IMR-90 (cell line): ENCODE measurements at regions not wholly inside any gene's neighbourhood (a gene's known extent, or its start where the extent isn't known, plus 50 kb on each side); places are given as distances from the start of the nearest gene placed in this dataset.

Source experiments
- ATAC-seq: fragments of 200-7000 bp; cut with Tn5 transposase; 2 replicates; pipeline ENCODE4 v1.9.1; 2020; ENCODE audit warnings: low read depth, mild to moderate bottlenecking, moderate library complexity
- BruUV-seq: library from RNA; stranded (reverse); fragments of 400-500 nt; replicated peaks from 2 replicates; lab custom pipeline; 2021; lab: Mats Ljungman, UMichigan
- CTCF ChIA-PET: fragments of 300-600 bp; formaldehyde crosslinking; extraction: SDS; loops from one replicate; lab custom pipeline; 2021; ENCODE audit warnings: antibody characterized with exemption; lab: Yijun Ruan, JAX
- POLR2A ChIA-PET: fragments of 300-600 bp; sonication (Branson Sonifier 250); formaldehyde crosslinking; loops from one replicate; lab custom pipeline; 2022; ENCODE audit warnings: antibody characterized with exemption; ENCODE audit not compliant: unreplicated experiment; lab: Charles Lee
- DNase-seq: peaks from one replicate; pipeline ENCODE4 v3.0.0; 2013
- H2AFZ ChIP-seq: replicated peaks from 2 replicates; pipeline ENCODE3; 2013; ENCODE audit warnings: low read length, mild to moderate bottlenecking; ENCODE audit not compliant: poor library complexity
- H2AK5ac ChIP-seq: 2 replicates; pipeline ENCODE4 v1.6.1; 2013; ENCODE audit warnings: low read depth, low read length, inconsistent platforms
- H2AK9ac ChIP-seq: replicated peaks from 2 replicates; pipeline ENCODE3; 2013; ENCODE audit warnings: mild to moderate bottlenecking, low read depth, low read length, moderate library complexity; ENCODE audit not compliant: poor library complexity
- H2BK120ac ChIP-seq: 2 replicates; pipeline ENCODE4 v1.6.1; 2013; ENCODE audit warnings: low read depth, low read length, inconsistent platforms
- H2BK15ac ChIP-seq: 3 replicates; pipeline ENCODE4 v1.6.1; 2013; ENCODE audit warnings: low read depth, low read length, inconsistent platforms
- H2BK20ac ChIP-seq: 2 replicates; pipeline ENCODE4 v1.6.1; 2013; ENCODE audit warnings: low read depth, mild to moderate bottlenecking, inconsistent platforms, low read length, moderate library complexity
- H2BK5ac ChIP-seq: 2 replicates; pipeline ENCODE4 v1.6.1; 2013; ENCODE audit warnings: mild to moderate bottlenecking, low read depth, low read length, inconsistent platforms; ENCODE audit not compliant: poor library complexity, severe bottlenecking
- H3K14ac ChIP-seq: replicated peaks from 2 replicates; pipeline ENCODE4 v1.6.1; 2013; ENCODE audit warnings: low read depth, low read length, inconsistent platforms
- H3K18ac ChIP-seq: 2 replicates; pipeline ENCODE4 v1.6.1; 2013; ENCODE audit warnings: low read depth, low read length, control low read depth
- H3K23ac ChIP-seq: 2 replicates; pipeline ENCODE4 v1.6.1; 2013; ENCODE audit warnings: low read depth, low read length, inconsistent platforms
- H3K27ac ChIP-seq: 2 replicates; pipeline ENCODE4 v1.5.1; 2013; ENCODE audit warnings: mild to moderate bottlenecking, control low read depth, low read length; ENCODE audit not compliant: insufficient read depth
- H3K27me3 ChIP-seq: 2 replicates; pipeline ENCODE4 v1.6.1; 2013; ENCODE audit warnings: low read length; ENCODE audit not compliant: control insufficient read depth, insufficient read depth
- H3K36me3 ChIP-seq: 2 replicates; pipeline ENCODE4 v1.6.1; 2013; ENCODE audit warnings: low read length, mixed read lengths; ENCODE audit not compliant: control insufficient read depth, insufficient read depth
- H3K4ac ChIP-seq: 2 replicates; pipeline ENCODE4 v1.6.1; 2013; ENCODE audit warnings: low read depth, low read length, inconsistent platforms
- H3K4me1 ChIP-seq: 2 replicates; pipeline ENCODE4 v1.6.1; 2013; ENCODE audit warnings: low read length, mixed read lengths; ENCODE audit not compliant: control insufficient read depth, insufficient read depth
- H3K4me2 ChIP-seq: 2 replicates; pipeline ENCODE4 v1.6.1; 2013; ENCODE audit warnings: low read depth, mild to moderate bottlenecking, control low read depth, low read length, moderate library complexity
- H3K4me3 ChIP-seq: 2 replicates; pipeline ENCODE4 v1.5.1; 2013; ENCODE audit warnings: low read depth, mild to moderate bottlenecking, control low read depth, low read length, moderate library complexity; ENCODE audit not compliant: insufficient read depth
- H3K56ac ChIP-seq: 2 replicates; pipeline ENCODE4 v1.6.1; 2013; ENCODE audit warnings: low read length, inconsistent platforms; ENCODE audit not compliant: insufficient read depth; ENCODE audit errors: extremely low read depth
- H3K79me1 ChIP-seq, 2 experiments: 2 replicates each; pipeline ENCODE4 v1.6.1; 2013; ENCODE audit warnings: low read length in 2 of 2, inconsistent platforms in 1 of 2, low read depth in 1 of 2
- H3K9ac ChIP-seq: 2 replicates; pipeline ENCODE4 v1.6.1; 2013; ENCODE audit warnings: low read depth, low read length, control low read depth
- H3K9me1 ChIP-seq: 2 replicates; pipeline ENCODE4 v1.6.1; 2013; ENCODE audit warnings: low read length, inconsistent platforms; ENCODE audit not compliant: insufficient read depth
- H3K9me3 ChIP-seq: 2 replicates; pipeline ENCODE4 v1.6.1; 2013; ENCODE audit warnings: low read length; ENCODE audit not compliant: control insufficient read depth, insufficient read depth
- H4K20me1 ChIP-seq: 2 replicates; pipeline ENCODE4 v1.6.1; 2013; ENCODE audit warnings: low read length, inconsistent platforms; ENCODE audit not compliant: insufficient read depth
- H4K5ac ChIP-seq: 2 replicates; pipeline ENCODE4 v1.6.1; 2013; ENCODE audit warnings: mild to moderate bottlenecking, low read depth, low read length, control low read depth
- H4K8ac ChIP-seq, 2 experiments: 2 replicates each; pipeline ENCODE4 v1.6.1; 2013; ENCODE audit warnings: low read depth in 2 of 2, low read length in 2 of 2, control low read depth in 1 of 2, inconsistent platforms in 1 of 2
- H4K91ac ChIP-seq: 2 replicates; pipeline ENCODE4 v1.6.1; 2013; ENCODE audit warnings: low read depth, low read length, inconsistent platforms; ENCODE audit not compliant: insufficient read depth
- BHLHE40 ChIP-seq: fragments of 150-350 bp; IDR thresholded peaks from 2 replicates; pipeline ENCODE4 v1.6.1; 2016; ENCODE audit warnings: mild to moderate bottlenecking, low read depth, low read length
- CEBPB ChIP-seq: IDR thresholded peaks from 2 replicates; pipeline ENCODE4 v1.6.1; 2012; ENCODE audit warnings: low read depth, low read length, improper control_type of control experiment
- CHD1 ChIP-seq: IDR thresholded peaks from 2 replicates; pipeline ENCODE4 v1.6.1; 2012; ENCODE audit warnings: low read depth, low read length, improper control_type of control experiment
- ELK1 ChIP-seq: fragments of 150-350 bp; IDR thresholded peaks from 2 replicates; pipeline ENCODE4 v1.6.1; 2016; ENCODE audit warnings: low read depth, mild to moderate bottlenecking, low read length, moderate library complexity, borderline replicate concordance
- FOS ChIP-seq: fragments of 150-350 bp; IDR thresholded peaks from 2 replicates; pipeline ENCODE4 v1.6.1; 2016; ENCODE audit warnings: low read depth, low read length
- MAFK ChIP-seq: IDR thresholded peaks from 2 replicates; pipeline ENCODE4 v1.6.1; 2012; ENCODE audit warnings: low read depth, low read length, improper control_type of control experiment
- MAZ ChIP-seq: IDR thresholded peaks from 2 replicates; pipeline ENCODE4 v1.6.1; 2012; ENCODE audit warnings: low read depth, mild to moderate bottlenecking, low read length, improper control_type of control experiment, moderate library complexity, borderline replicate concordance
- MXI1 ChIP-seq: IDR thresholded peaks from 2 replicates; pipeline ENCODE4 v1.6.1; 2012; ENCODE audit warnings: low read depth, mild to moderate bottlenecking, low read length, moderate library complexity, borderline replicate concordance
- NFE2L2 ChIP-seq: fragments of 150-350 bp; IDR thresholded peaks from 2 replicates; pipeline ENCODE4 v1.6.1; 2016; ENCODE audit warnings: low read depth, mild to moderate bottlenecking, low read length
- POLR2A ChIP-seq: IDR thresholded peaks from 2 replicates; pipeline ENCODE4 v1.6.1; 2012; ENCODE audit warnings: mild to moderate bottlenecking, low read depth, low read length
- RAD21 ChIP-seq: IDR thresholded peaks from 2 replicates; pipeline ENCODE4 v1.6.1; 2012; ENCODE audit warnings: low read length, improper control_type of control experiment
- RFX5 ChIP-seq: IDR thresholded peaks from 2 replicates; pipeline ENCODE4 v1.8.0; 2012; ENCODE audit warnings: low read depth, mild to moderate bottlenecking, low read length, moderate library complexity
- SMC3 ChIP-seq: fragments of 150-350 bp; IDR thresholded peaks from 2 replicates; pipeline ENCODE4 v1.6.1; 2016; ENCODE audit warnings: low read depth, mild to moderate bottlenecking, antibody characterized with exemption, low read length, moderate library complexity
- USF2 ChIP-seq: fragments of 150-350 bp; IDR thresholded peaks from 2 replicates; pipeline ENCODE4 v1.6.1; 2017; ENCODE audit warnings: mild to moderate bottlenecking, antibody characterized with exemption, low read length, low read depth
- WGBS, 2 experiments: methylation state at CpG; one replicate each; pipeline versions ENCODE4 v1.1.5 to v1.1.7; 2013; ENCODE audit warnings: missing lambda C conversion rate in 2 of 2; ENCODE audit not compliant: insufficient read length in 1 of 2; ENCODE audit errors: extremely low coverage in 2 of 2; 5-methylcytosine and 5-hydroxymethylcytosine counted together
- dilution Hi-C: fragments of 300-500 bp; cut with HindIII; formaldehyde crosslinking; loops from one replicate; pipeline ENCODE4 v1.14.3; 2018; ENCODE audit warnings: low sequenced_read_pairs; ENCODE audit not compliant: unreplicated experiment
- in situ Hi-C: fragments of 300-500 bp; cut with MboI; formaldehyde crosslinking; loops from 3 replicates; pipeline ENCODE4 v1.14.3; 2019; ENCODE audit warnings: low sequenced_read_pairs, inconsistent platforms, mixed read lengths
- intact Hi-C: fragments of 100-400 bp; cut with micrococcal nuclease; formaldehyde crosslinking; loops from 2 replicates; pipeline ENCODE4 v1.10.0; 2022
- TF ChIP-seq, protein P1 (sequence below): conservative IDR thresholded peaks from 2 replicates; pipeline ENCODE4 v1.5.1; 2012; ENCODE audit warnings: mild to moderate bottlenecking, low read depth, low read length, improper control_type of control experiment

DNA sequence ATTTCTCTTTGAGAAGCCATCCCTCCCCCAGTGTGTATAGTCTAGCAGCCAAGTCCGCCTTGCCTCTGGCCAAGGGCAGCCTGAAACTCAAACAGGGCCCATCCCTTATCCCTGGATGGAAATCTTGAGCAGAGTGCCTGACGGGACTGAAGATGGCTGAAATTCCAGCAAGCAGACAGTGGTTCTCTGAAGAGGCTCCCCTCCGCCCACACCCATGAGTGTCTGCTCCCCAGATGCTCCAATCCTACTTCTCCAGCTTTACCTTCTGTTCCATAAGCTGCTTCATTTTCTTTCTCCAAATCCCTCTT is 396.2 kb downstream of the NUAK1 start:
- Histone ChIP-seq H4K8ac (no peak overlapping the region), H3K4ac (no peak overlapping the region; the same call in 1 of the 2 replicates), H3K27me3 (no peaks in the 10 kb centered on the region; the same call in 1 of the 2 replicates), H2BK120ac (no peak overlapping the region), H3K4me2 (no peak overlapping the region), H3K9me3 (no peaks in the 10 kb centered on the region), H3K79me1 (no peaks in the 10 kb centered on the region), H3K4me3 (no peak overlapping the region), H2AK5ac (no peak overlapping the region), H2AFZ (no peak overlapping the region), H3K18ac (no peak overlapping the region), H2BK15ac (no peak overlapping the region), H4K5ac (no peak overlapping the region), H3K9ac (no peak overlapping the region), H4K91ac (no peak overlapping the region), H3K14ac (no peak overlapping the region), H3K36me3 (no peaks in the 10 kb centered on the region), H3K4me1 (peaks cover 2% of the 10 kb centered on the region; the same call in 1 of the 2 replicates), H3K56ac (no peak overlapping the region), H3K27ac (no peak overlapping the region), H3K23ac (no peak overlapping the region), H3K9me1 (peaks cover 6% of the 10 kb centered on the region; the same call in 1 of the 2 replicates), H4K20me1 (no peaks in the 10 kb centered on the region), H2AK9ac (no peak overlapping the region), H2BK5ac (no peak overlapping the region), H2BK20ac (no peak overlapping the region)
- dilution Hi-C loops (no loop called here), in situ Hi-C loops (no loop called here), intact Hi-C loops (no loop called here)
- POLR2A ChIA-PET = no interaction called here
- WGBS, 2 experiments = 80% methylated on average over 2 of the region's 3 CpGs; no CpG with 5 or more reads in 1 of the 2 experiments
- no TSS peak for BruUV-seq
- CTCF ChIA-PET = interaction anchor here (0.6 kb wide), 1 partner anchor 1349 kb away, joined by 4 read pairs; no protein-coding TSS in a partner anchor
- TF ChIP-seq BHLHE40 = no peak
- no peak for TF ChIP-seq MAZ
- no peak for TF ChIP-seq SMC3
- TF ChIP-seq USF2 = no peak
- TF ChIP-seq, protein P1, sequence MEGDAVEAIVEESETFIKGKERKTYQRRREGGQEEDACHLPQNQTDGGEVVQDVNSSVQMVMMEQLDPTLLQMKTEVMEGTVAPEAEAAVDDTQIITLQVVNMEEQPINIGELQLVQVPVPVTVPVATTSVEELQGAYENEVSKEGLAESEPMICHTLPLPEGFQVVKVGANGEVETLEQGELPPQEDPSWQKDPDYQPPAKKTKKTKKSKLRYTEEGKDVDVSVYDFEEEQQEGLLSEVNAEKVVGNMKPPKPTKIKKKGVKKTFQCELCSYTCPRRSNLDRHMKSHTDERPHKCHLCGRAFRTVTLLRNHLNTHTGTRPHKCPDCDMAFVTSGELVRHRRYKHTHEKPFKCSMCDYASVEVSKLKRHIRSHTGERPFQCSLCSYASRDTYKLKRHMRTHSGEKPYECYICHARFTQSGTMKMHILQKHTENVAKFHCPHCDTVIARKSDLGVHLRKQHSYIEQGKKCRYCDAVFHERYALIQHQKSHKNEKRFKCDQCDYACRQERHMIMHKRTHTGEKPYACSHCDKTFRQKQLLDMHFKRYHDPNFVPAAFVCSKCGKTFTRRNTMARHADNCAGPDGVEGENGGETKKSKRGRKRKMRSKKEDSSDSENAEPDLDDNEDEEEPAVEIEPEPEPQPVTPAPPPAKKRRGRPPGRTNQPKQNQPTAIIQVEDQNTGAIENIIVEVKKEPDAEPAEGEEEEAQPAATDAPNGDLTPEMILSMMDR = no peak
- TF ChIP-seq RAD21 = no peak
- TF ChIP-seq CEBPB = no peak
- TF ChIP-seq MXI1 = no peak
- TF ChIP-seq NFE2L2 = no peak
- TF ChIP-seq ELK1 = no peak
- TF ChIP-seq CHD1 = no peak
- no peak for TF ChIP-seq MAFK
- no peak for TF ChIP-seq RFX5
- TF ChIP-seq POLR2A = no peak
- no peak for TF ChIP-seq FOS
- ATAC-seq (no peak), DNase-seq (no peak)
